ENCODE measurements at regions not wholly inside any gene's neighbourhood (a gene's known extent, or its start where the extent isn't known, plus 50 kb on each side); places are given as distances from the start of the nearest gene placed in this dataset.
"Not testable (repeated sequence)": the region's sequence is repeated elsewhere in the genome, so short reads cannot be mapped to it uniquely, and the experiment has no call there.

GRCh38 chr2:65608916-65609315, 176.5 kb upstream of the SPRED2 start:
- POLR2A ChIA-PET = no interaction called here
- H3K36me3 Mint-ChIP-seq (ENCODE audit: low read depth) = no peaks in the 10 kb centered on the region
- H3K27me3 Mint-ChIP-seq (ENCODE audit: low read depth) = peaks cover 1% of the 10 kb centered on the region
- H3K9me3 Mint-ChIP-seq (ENCODE audit: insufficient read depth) = no peaks in the 10 kb centered on the region
- no peak for DNase-seq
- H3K4me1 Mint-ChIP-seq (ENCODE audit: low read depth) = peaks cover 7% of the 10 kb centered on the region
- ATAC-seq = no peak
- no peak overlapping the region for H3K4me3 Mint-ChIP-seq
- CTCF ChIA-PET = no interaction called here
- no peak overlapping the region for H3K27ac Mint-ChIP-seq

GRCh38 chr2:65608466-65608865, 176.1 kb upstream of the SPRED2 start:
- CTCF ChIA-PET = no interaction called here
- ATAC-seq (no peak), DNase-seq (no peak)
- Mint-ChIP-seq H3K27me3 (ENCODE audit: low read depth) (peaks cover 1% of the 10 kb centered on the region), H3K4me1 (ENCODE audit: low read depth) (peaks cover 7% of the 10 kb centered on the region), H3K4me3 (no peak overlapping the region), H3K27ac (no peak overlapping the region), H3K36me3 (ENCODE audit: low read depth) (no peaks in the 10 kb centered on the region), H3K9me3 (ENCODE audit: insufficient read depth) (no peaks in the 10 kb centered on the region)
- POLR2A ChIA-PET = no interaction called here

- no peaks in the 10 kb centered on the region for H3K9me3 Mint-ChIP-seq (ENCODE audit: insufficient read depth)
- H3K27me3 Mint-ChIP-seq (ENCODE audit: low read depth) = peaks cover 1% of the 10 kb centered on the region
- no peak overlapping the region for H3K27ac Mint-ChIP-seq
- CTCF ChIA-PET = no interaction called here
- ATAC-seq (no peak), DNase-seq (no peak)
- peaks cover 7% of the 10 kb centered on the region for H3K4me1 Mint-ChIP-seq (ENCODE audit: low read depth)
- no peaks in the 10 kb centered on the region for H3K36me3 Mint-ChIP-seq (ENCODE audit: low read depth)
- POLR2A ChIA-PET = no interaction called here
- H3K4me3 Mint-ChIP-seq = no peak overlapping the region
Observed at GRCh38 chr2:65607662-65608305, 175.4 kb upstream of the SPRED2 start.

- no peaks in the 10 kb centered on the region for H3K9me3 Mint-ChIP-seq (ENCODE audit: insufficient read depth)
- peaks cover 1% of the 10 kb centered on the region for H3K27me3 Mint-ChIP-seq (ENCODE audit: low read depth)
- ChIA-PET CTCF (no interaction called here), POLR2A (interaction anchor here (0.6 kb wide), 1 partner anchor 322 kb away, joined by 4 read pairs; no protein-coding TSS in a partner anchor)
- H3K4me1 Mint-ChIP-seq (ENCODE audit: low read depth) = peaks cover 7% of the 10 kb centered on the region
- H3K4me3 Mint-ChIP-seq = no peak overlapping the region
- ATAC-seq (no peak), DNase-seq (no peak)
- no peaks in the 10 kb centered on the region for H3K36me3 Mint-ChIP-seq (ENCODE audit: low read depth)
- no peak overlapping the region for H3K27ac Mint-ChIP-seq
Observed at GRCh38 chr2:65605743-65606058, 173.3 kb upstream of the SPRED2 start.

GRCh38 chr2:65605058-65605742, 172.8 kb upstream of the SPRED2 start:
- ATAC-seq = no peak
- no peak overlapping the region for H3K27ac Mint-ChIP-seq

GRCh38 chr2:65604246-65604645, 171.8 kb upstream of the SPRED2 start:
- DNase-seq = no peak
- Mint-ChIP-seq H3K9me3 (ENCODE audit: insufficient read depth) (no peaks in the 10 kb centered on the region), H3K27me3 (ENCODE audit: low read depth) (peaks cover 3% of the 10 kb centered on the region), H3K4me3 (no peak overlapping the region), H3K27ac (no peak overlapping the region), H3K4me1 (ENCODE audit: low read depth) (peaks cover 7% of the 10 kb centered on the region), H3K36me3 (ENCODE audit: low read depth) (no peaks in the 10 kb centered on the region)
- ATAC-seq = no peak
- ChIA-PET CTCF (interaction anchor here (0.6 to 1.0 kb wide), 2 partner anchors 36 to 563 kb away, joined by 3 to 4 read pairs; no protein-coding TSS in a partner anchor), POLR2A (no interaction called here)

More at GRCh38 chr2:65605058-65605742, 172.8 kb upstream of the SPRED2 start:
- CTCF ChIA-PET = interaction anchor here (1.0 kb wide), 1 partner anchor 35 kb away, joined by 4 read pairs; no protein-coding TSS in a partner anchor
- Mint-ChIP-seq H3K9me3 (ENCODE audit: insufficient read depth) (no peaks in the 10 kb centered on the region), H3K4me1 (ENCODE audit: low read depth) (peaks cover 7% of the 10 kb centered on the region), H3K36me3 (ENCODE audit: low read depth) (no peaks in the 10 kb centered on the region), H3K4me3 (no peak overlapping the region), H3K27me3 (ENCODE audit: low read depth) (peaks cover 1% of the 10 kb centered on the region)
- DNase-seq = no peak
- POLR2A ChIA-PET = no interaction called here

- peaks cover 5% of the 10 kb centered on the region for H3K27me3 Mint-ChIP-seq (ENCODE audit: low read depth)
- POLR2A ChIA-PET = no interaction called here
- H3K36me3 Mint-ChIP-seq (ENCODE audit: low read depth) = no peaks in the 10 kb centered on the region
- DNase-seq (no peak), ATAC-seq (no peak)
- CTCF ChIA-PET = no interaction called here
- peaks cover 7% of the 10 kb centered on the region for H3K4me1 Mint-ChIP-seq (ENCODE audit: low read depth)
- no peak overlapping the region for H3K4me3 Mint-ChIP-seq
- no peak overlapping the region for H3K27ac Mint-ChIP-seq
- no peaks in the 10 kb centered on the region for H3K9me3 Mint-ChIP-seq (ENCODE audit: insufficient read depth)
Observed at GRCh38 chr2:65602603-65603235, 170.3 kb upstream of the SPRED2 start.

- POLR2A ChIA-PET; H3K4me1 Mint-ChIP-seq (ENCODE audit: low read depth); H3K36me3 Mint-ChIP-seq (ENCODE audit: low read depth); DNase-seq; H3K27ac Mint-ChIP-seq; H3K9me3 Mint-ChIP-seq (ENCODE audit: insufficient read depth); H3K27me3 Mint-ChIP-seq (ENCODE audit: low read depth); H3K4me3 Mint-ChIP-seq; ATAC-seq; CTCF ChIA-PET: not testable (repeated sequence)
Observed at GRCh38 chr2:65600871-65601270, 168.5 kb upstream of the SPRED2 start.

- DNase-seq; ATAC-seq; H3K9me3 Mint-ChIP-seq (ENCODE audit: insufficient read depth); H3K4me1 Mint-ChIP-seq (ENCODE audit: low read depth); POLR2A ChIA-PET; H3K27me3 Mint-ChIP-seq (ENCODE audit: low read depth); H3K36me3 Mint-ChIP-seq (ENCODE audit: low read depth); H3K27ac Mint-ChIP-seq; CTCF ChIA-PET; H3K4me3 Mint-ChIP-seq: not testable (repeated sequence)
Observed at GRCh38 chr2:65600351-65600750, 168.0 kb upstream of the SPRED2 start.

- Mint-ChIP-seq H3K4me1 (ENCODE audit: low read depth) (no peaks in the 10 kb centered on the region), H3K9me3 (ENCODE audit: insufficient read depth) (no peaks in the 10 kb centered on the region), H3K4me3 (no peak overlapping the region), H3K27ac (no peak overlapping the region), H3K27me3 (ENCODE audit: low read depth) (peaks cover 8% of the 10 kb centered on the region), H3K36me3 (ENCODE audit: low read depth) (no peaks in the 10 kb centered on the region)
- ChIA-PET CTCF (no interaction called here), POLR2A (no interaction called here)
- ATAC-seq (no peak), DNase-seq (no peak)
Observed at GRCh38 chr2:65599693-65600092, 167.3 kb upstream of the SPRED2 start.

GRCh38 chr2:65598996-65599395, 166.6 kb upstream of the SPRED2 start:
- ChIA-PET CTCF (no interaction called here), POLR2A (no interaction called here)
- DNase-seq (no peak), ATAC-seq (no peak)
- H3K4me3 Mint-ChIP-seq = no peak overlapping the region
- no peaks in the 10 kb centered on the region for H3K36me3 Mint-ChIP-seq (ENCODE audit: low read depth)
- H3K4me1 Mint-ChIP-seq (ENCODE audit: low read depth) = no peaks in the 10 kb centered on the region
- H3K9me3 Mint-ChIP-seq (ENCODE audit: insufficient read depth) = no peaks in the 10 kb centered on the region
- H3K27me3 Mint-ChIP-seq (ENCODE audit: low read depth) = peaks cover 8% of the 10 kb centered on the region
- no peak overlapping the region for H3K27ac Mint-ChIP-seq

- ATAC-seq = no peak
- POLR2A ChIA-PET = no interaction called here
- no peak for DNase-seq
- no peaks in the 10 kb centered on the region for H3K36me3 Mint-ChIP-seq (ENCODE audit: low read depth)
- no peak overlapping the region for H3K4me3 Mint-ChIP-seq
- no peak overlapping the region for H3K27ac Mint-ChIP-seq
- CTCF ChIA-PET = no interaction called here
- no peaks in the 10 kb centered on the region for H3K9me3 Mint-ChIP-seq (ENCODE audit: insufficient read depth)
- peaks cover 8% of the 10 kb centered on the region for H3K27me3 Mint-ChIP-seq (ENCODE audit: low read depth)
- H3K4me1 Mint-ChIP-seq (ENCODE audit: low read depth) = no peaks in the 10 kb centered on the region
Observed at GRCh38 chr2:65598264-65598663, 165.9 kb upstream of the SPRED2 start.
